ENCODE measurements at regions not wholly inside any gene's neighbourhood (a gene's known extent, or its start where the extent isn't known, plus 50 kb on each side); places are given as distances from the start of the nearest gene placed in this dataset.

DNA sequence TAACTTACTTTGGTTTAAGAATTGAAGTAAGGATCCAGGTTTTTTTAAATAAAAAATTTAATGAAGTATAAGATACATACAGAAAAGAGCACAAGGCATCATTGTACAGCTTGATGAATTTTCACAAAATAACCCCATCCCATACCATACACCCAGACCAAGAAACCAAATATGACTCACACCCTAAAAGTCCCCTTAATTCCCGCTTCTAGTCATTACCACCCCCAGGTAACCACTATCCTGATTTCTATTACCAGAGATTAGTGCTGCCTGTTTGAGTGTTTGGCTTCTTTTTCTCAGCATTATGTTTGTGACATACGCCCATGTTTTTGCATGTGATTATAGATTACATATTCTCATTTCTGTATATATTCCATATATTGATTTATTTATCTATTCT is 98.5 kb upstream of the HIVEP3 start:
- TF ChIP-seq, protein P1, sequence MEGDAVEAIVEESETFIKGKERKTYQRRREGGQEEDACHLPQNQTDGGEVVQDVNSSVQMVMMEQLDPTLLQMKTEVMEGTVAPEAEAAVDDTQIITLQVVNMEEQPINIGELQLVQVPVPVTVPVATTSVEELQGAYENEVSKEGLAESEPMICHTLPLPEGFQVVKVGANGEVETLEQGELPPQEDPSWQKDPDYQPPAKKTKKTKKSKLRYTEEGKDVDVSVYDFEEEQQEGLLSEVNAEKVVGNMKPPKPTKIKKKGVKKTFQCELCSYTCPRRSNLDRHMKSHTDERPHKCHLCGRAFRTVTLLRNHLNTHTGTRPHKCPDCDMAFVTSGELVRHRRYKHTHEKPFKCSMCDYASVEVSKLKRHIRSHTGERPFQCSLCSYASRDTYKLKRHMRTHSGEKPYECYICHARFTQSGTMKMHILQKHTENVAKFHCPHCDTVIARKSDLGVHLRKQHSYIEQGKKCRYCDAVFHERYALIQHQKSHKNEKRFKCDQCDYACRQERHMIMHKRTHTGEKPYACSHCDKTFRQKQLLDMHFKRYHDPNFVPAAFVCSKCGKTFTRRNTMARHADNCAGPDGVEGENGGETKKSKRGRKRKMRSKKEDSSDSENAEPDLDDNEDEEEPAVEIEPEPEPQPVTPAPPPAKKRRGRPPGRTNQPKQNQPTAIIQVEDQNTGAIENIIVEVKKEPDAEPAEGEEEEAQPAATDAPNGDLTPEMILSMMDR (IDR thresholded peaks at IDR 0.05; ENCODE audit: low read depth, low read length, missing control alignments) = no peak
- no peak for DNase-seq (ENCODE audit: extremely low read depth, low read depth)

DNA sequence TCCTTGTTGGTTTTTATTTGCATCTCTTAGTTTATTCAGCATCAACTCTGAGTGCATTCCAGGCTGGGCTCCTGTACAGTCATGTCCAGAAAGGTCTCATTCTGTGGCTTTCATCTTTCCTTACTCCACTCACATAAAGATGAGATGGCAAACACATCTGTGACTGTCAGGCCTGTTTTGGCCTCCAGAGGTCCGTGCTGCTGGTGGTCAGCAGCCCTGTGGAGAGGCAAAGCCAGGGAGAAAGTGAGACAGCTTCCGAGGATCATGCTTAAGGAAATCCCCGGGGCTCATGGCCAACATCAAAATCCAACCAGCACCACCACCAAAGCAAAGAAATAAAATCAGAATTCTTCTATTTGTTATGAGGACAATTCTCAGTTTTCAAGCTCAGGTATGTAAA is 96.1 kb upstream of the HIVEP3 start:
- DNase-seq (ENCODE audit: extremely low read depth, low read depth) = no peak
- TF ChIP-seq, protein P1 (IDR thresholded peaks at IDR 0.05; ENCODE audit: low read depth, low read length, missing control alignments) = no peak
- no peak overlapping the region for H3K4me3 ChIP-seq (replicated peaks; ENCODE audit: low read depth, low read length)

More for the DNA sequence above, 98.5 kb upstream of the HIVEP3 start:
- H3K4me3 ChIP-seq (replicated peaks; ENCODE audit: low read depth, low read length) = no peak overlapping the region

DNA sequence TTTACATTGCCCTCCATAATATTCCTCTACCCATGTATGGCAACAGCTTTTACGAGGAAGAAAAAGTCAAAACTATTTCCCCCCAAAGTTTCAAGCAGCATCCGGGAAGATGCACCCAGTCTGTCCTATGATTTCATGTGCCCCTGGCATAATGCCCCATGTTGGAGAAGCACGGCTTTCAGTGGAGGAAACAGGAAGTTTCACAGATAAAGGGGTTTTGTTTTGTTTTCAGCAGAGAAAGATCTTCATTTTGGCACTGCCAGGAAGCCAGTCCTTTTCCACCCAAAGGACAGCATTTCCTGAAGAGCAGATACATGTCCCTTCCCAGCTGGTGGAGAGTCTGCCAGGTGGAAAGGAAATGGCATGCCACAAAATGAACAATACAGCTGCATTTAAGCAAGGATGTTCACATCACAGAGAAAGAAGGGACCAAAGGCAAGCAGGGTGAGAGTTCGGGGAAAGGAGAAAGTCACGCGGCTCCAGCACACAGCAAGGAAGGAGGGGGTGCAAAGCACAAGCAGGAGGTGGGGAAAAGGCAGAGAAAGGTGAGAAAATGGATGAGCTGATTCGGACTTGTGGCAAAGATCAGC is 95.3 kb upstream of the HIVEP3 start:
- no peak for DNase-seq (ENCODE audit: extremely low read depth, low read depth)
- no peak overlapping the region for H3K4me3 ChIP-seq (replicated peaks; ENCODE audit: low read depth, low read length)
- TF ChIP-seq, protein P1 (IDR thresholded peaks at IDR 0.05; ENCODE audit: low read depth, low read length, missing control alignments) = no peak

DNA sequence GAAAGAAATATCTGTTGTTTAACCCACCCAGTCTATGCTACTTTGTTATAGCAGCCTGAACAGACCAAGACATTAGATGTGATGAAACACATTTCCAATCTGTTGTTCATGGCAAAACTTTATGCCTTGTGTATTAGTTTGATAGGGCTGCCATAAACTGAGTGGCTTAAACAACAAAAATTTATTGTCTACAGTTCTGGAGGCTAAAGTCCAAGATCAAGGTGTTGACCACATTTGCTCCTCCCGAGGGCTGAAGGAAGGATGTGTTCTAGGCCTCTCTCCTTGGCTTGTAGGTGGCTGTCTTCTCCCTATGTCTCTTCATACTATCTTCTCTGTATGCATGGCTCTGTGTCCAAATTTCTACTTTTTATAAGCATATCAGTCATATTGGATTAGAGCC is 94.1 kb upstream of the HIVEP3 start:
- no peak for DNase-seq (ENCODE audit: extremely low read depth, low read depth)
- TF ChIP-seq, protein P1 (IDR thresholded peaks at IDR 0.05; ENCODE audit: low read depth, low read length, missing control alignments) = no peak
- H3K4me3 ChIP-seq (replicated peaks; ENCODE audit: low read depth, low read length) = no peak overlapping the region

DNA sequence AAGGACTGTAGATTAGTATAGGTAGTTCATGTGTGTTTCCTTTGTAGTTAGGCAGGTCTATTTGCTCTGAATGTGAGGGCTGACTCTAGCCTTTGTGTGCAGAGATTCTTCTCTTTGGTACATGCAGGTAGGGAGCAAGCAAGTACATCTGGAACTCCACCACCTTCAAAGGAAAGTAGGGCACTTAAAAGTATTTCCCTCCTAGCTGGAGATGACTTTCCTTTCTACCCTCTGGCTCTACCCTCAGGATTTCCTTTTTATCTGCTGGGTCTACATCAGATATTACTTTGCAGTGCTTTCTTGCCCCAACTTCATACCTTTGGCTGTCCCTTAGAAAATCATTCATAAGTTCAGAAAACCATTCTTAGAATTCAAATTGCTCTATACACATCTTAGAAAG is 91.7 kb upstream of the HIVEP3 start:
- no peak overlapping the region for H3K4me3 ChIP-seq (replicated peaks; ENCODE audit: low read depth, low read length)
- no peak for DNase-seq (ENCODE audit: extremely low read depth, low read depth)
- TF ChIP-seq, protein P1 (IDR thresholded peaks at IDR 0.05; ENCODE audit: low read depth, low read length, missing control alignments) = no peak

DNA sequence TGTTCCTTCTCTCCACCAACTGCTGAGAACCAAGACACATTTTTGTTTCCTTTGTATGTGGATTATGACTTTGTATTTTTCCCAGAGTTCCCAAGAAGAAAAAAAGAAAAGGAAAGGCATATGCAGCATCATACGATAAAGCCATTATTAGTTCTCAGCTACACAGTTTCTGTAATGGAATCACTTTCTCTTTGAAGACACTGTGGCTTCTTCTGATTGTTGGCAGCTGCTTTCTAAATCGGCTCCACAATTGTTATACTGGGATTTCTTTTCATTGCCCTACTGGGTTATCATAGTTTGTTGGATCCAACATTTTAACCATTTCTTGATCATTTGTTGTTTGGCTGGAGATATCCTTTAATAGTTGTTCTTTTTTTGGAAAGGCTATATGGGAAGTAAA is 89.5 kb upstream of the HIVEP3 start:
- H3K4me3 ChIP-seq (replicated peaks; ENCODE audit: low read depth, low read length) = no peak overlapping the region
- TF ChIP-seq, protein P1 (IDR thresholded peaks at IDR 0.05; ENCODE audit: low read depth, low read length, missing control alignments) = no peak
- no peak for DNase-seq (ENCODE audit: extremely low read depth, low read depth)

DNA sequence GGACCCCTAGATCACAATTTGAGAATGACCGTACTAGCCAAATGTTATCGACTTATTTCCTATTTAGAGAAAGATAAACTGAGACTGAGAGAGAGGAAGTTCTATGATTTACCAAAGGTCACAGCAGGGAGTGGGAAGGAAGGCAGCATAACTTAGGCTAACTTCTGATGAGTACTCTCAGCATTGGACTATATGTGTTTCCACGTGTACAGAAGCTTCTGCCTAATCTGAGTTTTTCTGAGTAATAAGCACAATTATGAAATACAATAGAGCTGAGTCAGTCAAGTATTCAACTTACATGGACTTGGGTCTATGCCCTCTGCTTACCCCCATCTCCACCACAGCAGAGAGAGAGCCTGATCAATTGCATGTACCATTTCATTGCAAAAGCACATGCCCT is 88.1 kb upstream of the HIVEP3 start:
- TF ChIP-seq, protein P1 (IDR thresholded peaks at IDR 0.05; ENCODE audit: low read depth, low read length, missing control alignments) = no peak
- no peak overlapping the region for H3K4me3 ChIP-seq (replicated peaks; ENCODE audit: low read depth, low read length)
- DNase-seq (ENCODE audit: extremely low read depth, low read depth) = no peak

Data from HFF-Myc (cell line).